BE2C (cell line): ENCODE measurements at regions not wholly inside any gene's neighbourhood (a gene's known extent, or its start where the extent isn't known, plus 50 kb on each side); places are given as distances from the start of the nearest gene placed in this dataset.

Experiments used
- DNase-seq: peaks from one replicate; pipeline ENCODE4 v3.0.0-alpha.2; 2020
- H3K27me3 ChIP-seq: fragments of 250-450 bp; sonication (Bioruptor Pico); 2 replicates; pipeline ENCODE4 v1.5.1; 2020; ENCODE audit warnings: mild to moderate bottlenecking
- H3K36me3 ChIP-seq: fragments of 250-450 bp; sonication (Bioruptor Pico); 2 replicates; pipeline ENCODE4 v1.5.1; 2020; ENCODE audit warnings: mild to moderate bottlenecking
- H3K4me1 ChIP-seq: fragments of 250-450 bp; sonication (Bioruptor Pico); 2 replicates; pipeline ENCODE4 v1.5.1; 2020
- H3K4me3 ChIP-seq: 2 replicates; pipeline ENCODE4 v1.5.1; 2011; ENCODE audit warnings: low read depth, low read length
- H3K9me3 ChIP-seq: fragments of 250-450 bp; sonication (Bioruptor Pico); 2 replicates; pipeline ENCODE4 v1.5.1; 2020
- TF ChIP-seq, protein P1 (sequence below): IDR thresholded peaks from 2 replicates; pipeline ENCODE4 v1.5.1; 2012; ENCODE audit warnings: mild to moderate bottlenecking, low read depth, low read length

DNA sequence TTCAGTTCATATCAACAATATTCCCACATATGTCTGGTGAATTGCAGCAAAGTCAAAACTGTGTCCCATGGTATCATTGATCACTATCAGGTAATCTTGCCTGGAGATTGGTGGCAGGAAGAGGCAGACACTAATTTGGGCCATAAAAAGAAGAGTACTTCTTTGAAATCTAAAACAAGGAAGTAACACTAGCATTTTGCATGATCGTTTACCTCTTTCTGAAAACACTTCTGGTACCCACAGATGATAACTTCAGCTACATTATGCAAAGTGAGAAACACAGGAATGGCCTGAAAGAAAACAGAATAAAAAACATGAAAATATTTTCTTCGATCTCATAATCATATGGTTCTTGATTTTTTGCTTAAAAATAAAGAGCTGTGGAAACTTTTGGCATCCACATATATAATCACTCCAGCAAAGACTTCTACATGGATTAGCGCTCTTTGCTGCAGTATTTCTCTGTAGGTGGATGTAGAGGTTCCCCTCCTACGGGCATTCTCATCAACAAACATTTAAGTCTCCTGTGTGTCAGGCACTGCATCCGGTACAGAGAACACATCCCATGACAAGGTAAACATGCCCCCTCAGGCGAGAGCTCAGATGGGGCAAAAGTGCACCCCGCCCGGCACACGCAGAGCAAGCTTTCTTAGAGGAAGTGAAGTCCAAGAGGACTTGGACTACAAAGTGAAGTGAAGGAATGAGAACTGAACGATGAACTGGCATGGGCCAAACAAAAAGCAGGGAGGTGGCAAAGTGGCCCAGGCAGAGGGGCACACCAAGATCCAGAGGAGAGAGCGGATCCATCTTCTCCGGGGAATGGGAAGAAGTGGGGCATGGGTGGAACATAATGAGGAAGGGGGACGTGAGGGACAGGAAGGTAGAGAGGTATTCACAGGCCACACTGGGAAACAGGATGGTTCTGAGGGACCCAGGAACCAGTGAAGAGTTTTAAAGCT is 68.0 kb upstream of the RIOK3 start:
- no peak overlapping the region for H3K4me3 ChIP-seq
- no peak for DNase-seq

DNA sequence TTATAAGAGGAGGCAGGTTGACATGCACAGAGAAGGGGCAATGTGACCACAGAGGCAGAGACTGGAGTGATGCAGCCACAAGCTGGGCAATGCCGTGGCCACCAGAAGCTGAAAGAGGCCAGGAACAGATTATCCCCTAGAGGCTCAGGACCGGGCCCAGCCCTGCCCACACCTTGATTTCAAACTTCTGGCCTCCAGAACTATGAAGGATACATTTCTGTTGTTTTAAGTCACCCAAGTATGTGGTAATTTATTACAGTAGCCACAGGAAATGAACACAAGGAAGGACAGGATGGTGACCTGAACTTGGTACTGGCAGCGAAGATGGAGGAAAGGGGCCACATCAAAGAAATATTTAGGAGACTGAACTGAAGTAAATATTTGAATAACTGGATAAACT is 66.8 kb upstream of the RIOK3 start:
- TF ChIP-seq, protein P1, sequence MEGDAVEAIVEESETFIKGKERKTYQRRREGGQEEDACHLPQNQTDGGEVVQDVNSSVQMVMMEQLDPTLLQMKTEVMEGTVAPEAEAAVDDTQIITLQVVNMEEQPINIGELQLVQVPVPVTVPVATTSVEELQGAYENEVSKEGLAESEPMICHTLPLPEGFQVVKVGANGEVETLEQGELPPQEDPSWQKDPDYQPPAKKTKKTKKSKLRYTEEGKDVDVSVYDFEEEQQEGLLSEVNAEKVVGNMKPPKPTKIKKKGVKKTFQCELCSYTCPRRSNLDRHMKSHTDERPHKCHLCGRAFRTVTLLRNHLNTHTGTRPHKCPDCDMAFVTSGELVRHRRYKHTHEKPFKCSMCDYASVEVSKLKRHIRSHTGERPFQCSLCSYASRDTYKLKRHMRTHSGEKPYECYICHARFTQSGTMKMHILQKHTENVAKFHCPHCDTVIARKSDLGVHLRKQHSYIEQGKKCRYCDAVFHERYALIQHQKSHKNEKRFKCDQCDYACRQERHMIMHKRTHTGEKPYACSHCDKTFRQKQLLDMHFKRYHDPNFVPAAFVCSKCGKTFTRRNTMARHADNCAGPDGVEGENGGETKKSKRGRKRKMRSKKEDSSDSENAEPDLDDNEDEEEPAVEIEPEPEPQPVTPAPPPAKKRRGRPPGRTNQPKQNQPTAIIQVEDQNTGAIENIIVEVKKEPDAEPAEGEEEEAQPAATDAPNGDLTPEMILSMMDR, result no peak
- no peak overlapping the region for H3K4me3 ChIP-seq
- no peaks in the 10 kb centered on the region for H3K4me1 ChIP-seq
- no peak for DNase-seq
- H3K36me3 ChIP-seq, result no peaks in the 10 kb centered on the region
- no peaks in the 10 kb centered on the region for H3K27me3 ChIP-seq
- H3K9me3 ChIP-seq, result no peaks in the 10 kb centered on the region

More for the DNA sequence above, 68.0 kb upstream of the RIOK3 start:
- Histone ChIP-seq H3K27me3 (no peaks in the 10 kb centered on the region), H3K36me3 (no peaks in the 10 kb centered on the region), H3K9me3 (no peaks in the 10 kb centered on the region), H3K4me1 (no peaks in the 10 kb centered on the region)
- TF ChIP-seq, protein P1, result no peak

DNA sequence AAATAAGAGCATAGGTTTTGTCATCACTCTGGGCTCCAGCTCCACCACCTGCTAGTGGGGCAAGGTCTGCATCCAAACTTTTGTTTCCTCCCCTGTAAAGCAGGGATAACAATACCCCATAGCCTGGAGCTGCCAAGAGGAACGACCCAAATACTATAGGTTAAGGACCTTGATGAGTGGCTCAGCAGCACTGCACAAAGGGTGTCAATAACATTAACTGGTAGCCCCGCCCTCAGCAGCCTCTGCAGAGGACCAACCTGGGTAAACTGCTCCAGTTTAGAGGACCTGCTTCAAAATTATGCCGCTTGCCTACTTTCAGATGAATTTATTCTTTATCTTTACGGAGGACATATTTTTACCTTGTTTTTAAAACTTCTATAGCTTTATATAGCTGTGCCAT is 65.8 kb upstream of the RIOK3 start:
- DNase-seq, result no peak
- no peaks in the 10 kb centered on the region for H3K9me3 ChIP-seq
- H3K27me3 ChIP-seq, result no peaks in the 10 kb centered on the region
- no peaks in the 10 kb centered on the region for H3K4me1 ChIP-seq
- H3K36me3 ChIP-seq, result no peaks in the 10 kb centered on the region
- TF ChIP-seq, protein P1, result no peak
- H3K4me3 ChIP-seq, result no peak overlapping the region

DNA sequence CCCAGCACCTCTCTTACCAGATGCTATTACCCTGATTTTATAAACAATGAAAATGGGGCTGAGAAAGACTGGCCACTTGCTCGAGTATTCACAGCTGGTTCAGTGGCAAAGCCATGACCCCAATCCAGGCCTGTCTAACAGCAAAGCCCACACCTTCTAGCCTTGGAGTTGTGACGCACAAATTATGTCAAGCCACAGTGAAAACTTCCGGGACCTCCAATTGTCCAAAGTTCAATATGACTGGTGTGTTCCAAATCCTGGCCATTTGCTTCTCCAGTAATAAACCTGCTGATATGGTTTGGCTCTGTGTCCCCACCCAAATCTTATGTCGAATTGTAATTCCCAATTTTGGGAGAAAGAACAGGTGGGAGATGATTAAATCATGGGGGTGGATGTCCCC is 64.7 kb upstream of the RIOK3 start:
- DNase-seq, result no peak
- Histone ChIP-seq H3K27me3 (no peaks in the 10 kb centered on the region), H3K9me3 (no peaks in the 10 kb centered on the region), H3K4me3 (no peak overlapping the region), H3K4me1 (no peaks in the 10 kb centered on the region), H3K36me3 (no peaks in the 10 kb centered on the region)
- TF ChIP-seq, protein P1, result no peak

DNA sequence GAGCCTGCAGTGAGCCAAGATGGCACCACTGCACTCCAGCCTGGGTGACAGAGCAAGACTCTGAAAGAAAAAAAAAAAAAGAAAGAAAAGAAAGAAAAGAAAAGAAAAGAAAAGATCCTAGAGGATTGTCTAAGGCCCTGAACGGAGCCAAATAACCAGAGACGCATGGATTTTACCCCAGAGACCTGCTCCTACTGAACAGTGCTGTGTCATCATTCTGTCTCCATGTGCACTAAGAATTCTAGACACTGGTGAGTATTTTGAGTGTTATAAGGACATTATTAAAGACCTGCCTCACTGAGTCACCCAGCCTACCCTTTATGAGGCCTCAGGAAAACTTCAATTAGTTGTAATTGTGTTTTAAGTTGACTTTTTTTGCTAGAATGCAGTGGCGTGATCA is 61.9 kb upstream of the RIOK3 start:
- H3K36me3 ChIP-seq, result no peaks in the 10 kb centered on the region
- no peak overlapping the region for H3K4me3 ChIP-seq
- no peaks in the 10 kb centered on the region for H3K9me3 ChIP-seq
- TF ChIP-seq, protein P1, result no peak
- no peaks in the 10 kb centered on the region for H3K4me1 ChIP-seq
- H3K27me3 ChIP-seq, result no peaks in the 10 kb centered on the region
- no peak for DNase-seq

DNA sequence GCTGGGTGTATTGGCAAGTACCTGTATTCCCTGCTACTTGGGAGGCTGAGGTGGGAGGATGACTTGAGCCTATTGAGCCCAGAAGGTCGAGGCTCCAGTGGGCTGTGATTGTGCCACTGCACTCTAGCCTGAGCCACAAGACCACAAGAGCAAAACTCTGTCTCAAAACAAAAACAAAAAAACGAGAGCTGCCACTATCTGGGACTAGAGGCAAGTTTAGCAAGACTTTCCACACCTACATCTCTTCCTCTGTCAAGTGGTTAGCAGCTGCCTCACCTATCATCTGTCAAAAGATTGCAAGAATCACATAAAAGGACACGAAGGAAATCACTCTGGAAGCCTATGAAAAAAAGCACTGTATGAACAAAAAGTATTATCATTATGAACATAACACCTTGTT is 55.2 kb upstream of the RIOK3 start:
- H3K27me3 ChIP-seq, result no peaks in the 10 kb centered on the region
- no peaks in the 10 kb centered on the region for H3K4me1 ChIP-seq
- H3K9me3 ChIP-seq, result no peaks in the 10 kb centered on the region
- H3K36me3 ChIP-seq, result no peaks in the 10 kb centered on the region
- TF ChIP-seq, protein P1, result no peak
- DNase-seq, result no peak
- no peak overlapping the region for H3K4me3 ChIP-seq
